HuH-7.5 (cell line): ENCODE measurements at regions not wholly inside any gene's neighbourhood (a gene's known extent, or its start where the extent isn't known, plus 50 kb on each side); places are given as distances from the start of the nearest gene placed in this dataset.

Source experiments
- DNase-seq: peaks from one replicate; pipeline ENCODE4 v3.0.0; 2011; ENCODE audit warnings: low spot score

DNA sequence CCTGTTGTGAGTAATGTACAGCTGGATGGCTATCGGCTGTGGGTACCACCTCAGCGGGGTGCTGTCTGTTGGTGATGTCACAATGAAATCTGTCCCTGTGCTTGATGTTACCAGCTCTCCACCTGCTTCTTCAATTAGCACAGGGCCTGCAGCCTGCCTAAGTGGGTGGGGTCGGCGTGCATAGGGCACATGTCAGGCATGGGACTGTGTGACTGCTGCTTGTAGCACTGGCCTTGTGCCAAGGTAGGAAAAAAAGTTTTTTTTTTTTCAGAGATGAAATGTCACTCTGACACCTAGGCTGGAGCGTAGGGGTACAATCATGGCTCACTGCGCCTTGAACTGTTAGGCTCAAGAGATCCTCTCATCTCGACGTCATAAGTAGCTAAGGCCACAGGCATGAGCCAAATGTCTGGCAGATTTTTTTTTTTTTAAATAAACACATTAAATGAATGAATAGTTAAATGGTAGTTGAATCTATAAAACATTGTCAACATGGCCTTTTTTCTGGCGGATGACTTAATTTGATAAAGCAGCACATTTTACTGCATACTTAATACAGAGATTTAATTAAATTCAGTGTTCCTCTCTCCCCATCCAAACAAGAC, 222.5 kb downstream of the NXNL2 start:
- no peak for DNase-seq

DNA sequence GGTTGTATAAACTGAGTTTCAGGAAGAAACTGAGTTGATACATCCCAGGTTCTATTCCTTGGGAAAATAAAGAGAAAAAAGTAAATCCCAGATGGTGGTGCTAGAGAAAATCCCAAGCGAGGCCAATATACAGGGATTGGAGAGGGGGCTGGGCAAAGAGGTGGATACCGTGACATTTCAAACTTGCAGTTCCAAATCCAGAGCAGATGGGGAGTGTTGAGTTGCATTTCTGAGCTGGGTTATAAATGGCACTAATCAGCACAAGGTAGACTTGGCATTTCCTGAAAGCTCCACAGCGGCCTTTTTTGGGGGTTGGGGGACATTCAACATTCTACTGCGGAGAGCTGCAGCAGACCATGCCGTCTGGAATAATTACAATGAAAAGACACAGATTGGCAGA, 224.4 kb downstream of the NXNL2 start:
- no peak for DNase-seq

DNA sequence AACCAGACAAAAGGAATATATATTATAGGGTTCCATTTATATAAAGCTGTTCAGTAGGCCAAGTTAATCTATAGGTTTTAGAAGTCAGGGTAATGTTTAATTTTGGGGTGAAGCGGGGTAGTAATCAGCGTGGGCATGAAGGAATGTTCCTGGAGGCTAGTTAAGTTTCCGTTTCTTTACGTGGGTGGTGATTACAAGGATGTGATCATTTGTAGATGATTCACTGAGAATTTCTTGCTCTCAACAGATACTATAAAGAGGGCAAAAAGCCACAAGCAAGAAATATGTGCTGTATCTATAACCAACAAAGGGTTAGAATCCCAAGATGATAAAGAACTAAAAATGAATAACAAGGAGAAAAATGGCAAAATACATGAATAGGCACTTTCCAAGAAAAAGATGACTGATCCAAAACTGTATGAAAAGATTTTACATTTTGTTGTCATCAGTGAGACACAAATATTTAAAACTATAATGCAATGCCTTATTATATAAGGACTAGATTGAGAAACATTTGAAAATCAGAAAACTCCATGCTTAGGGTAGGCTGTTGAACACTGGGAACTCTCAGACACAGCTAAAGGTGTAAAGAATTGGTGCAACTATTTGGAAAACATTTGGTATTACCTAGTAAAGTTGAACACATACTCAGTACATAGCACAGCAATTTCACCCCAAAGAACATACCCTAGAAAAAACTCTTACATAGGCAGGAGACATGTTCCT, 224.3 kb upstream of the S1PR3 start:
- no peak for DNase-seq

DNA sequence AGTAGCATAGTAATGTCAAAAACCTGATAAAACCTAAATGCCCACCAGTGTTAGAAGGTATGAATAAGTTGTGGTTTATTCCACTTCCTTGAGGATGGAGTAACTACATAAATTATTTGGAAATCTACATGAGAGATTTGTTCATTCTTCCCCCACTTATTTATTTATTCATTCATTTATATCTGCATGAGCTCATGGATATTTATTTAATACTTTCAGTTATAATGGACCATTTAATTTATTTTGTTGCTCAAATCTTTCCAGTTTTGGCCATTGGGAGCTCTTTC, 223.8 kb upstream of the S1PR3 start:
- DNase-seq: no peak

DNA sequence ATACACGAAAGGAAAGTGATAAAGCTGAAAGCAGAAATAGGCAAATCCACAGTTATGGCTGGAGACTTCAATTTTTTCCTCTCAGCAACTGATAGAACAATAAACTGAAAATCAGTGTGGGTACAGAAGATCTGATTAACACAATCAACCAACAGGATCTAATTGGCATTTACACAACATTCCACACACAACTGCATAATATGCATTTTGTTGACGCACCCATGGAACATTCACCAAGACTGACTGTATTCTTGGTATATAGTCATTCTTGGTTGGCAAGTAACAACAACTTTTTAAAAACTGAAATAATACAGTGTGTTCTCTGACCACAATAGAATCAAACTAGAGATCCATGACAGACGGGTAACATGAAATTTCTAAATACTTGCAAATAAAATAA, 218.7 kb upstream of the S1PR3 start:
- DNase-seq: no peak

DNA sequence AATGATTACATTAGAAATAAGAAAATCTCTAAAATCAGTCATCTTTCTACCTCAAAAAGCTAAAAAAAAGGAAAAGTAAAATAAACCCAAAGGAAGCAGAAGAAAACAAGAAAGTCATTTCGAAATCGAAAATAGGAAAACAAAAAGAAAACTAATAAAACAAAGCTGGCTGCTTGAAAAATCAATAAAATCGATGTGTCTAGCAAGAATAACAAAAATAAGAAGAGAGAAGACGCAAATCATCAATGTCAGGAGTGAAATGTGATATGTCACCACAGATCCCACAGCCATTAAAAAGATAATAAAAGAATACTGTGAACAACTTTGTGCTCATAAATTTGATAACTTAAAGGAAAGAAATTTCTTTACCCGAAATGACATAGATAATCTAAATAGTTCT, 218.1 kb upstream of the S1PR3 start:
- no peak for DNase-seq

DNA sequence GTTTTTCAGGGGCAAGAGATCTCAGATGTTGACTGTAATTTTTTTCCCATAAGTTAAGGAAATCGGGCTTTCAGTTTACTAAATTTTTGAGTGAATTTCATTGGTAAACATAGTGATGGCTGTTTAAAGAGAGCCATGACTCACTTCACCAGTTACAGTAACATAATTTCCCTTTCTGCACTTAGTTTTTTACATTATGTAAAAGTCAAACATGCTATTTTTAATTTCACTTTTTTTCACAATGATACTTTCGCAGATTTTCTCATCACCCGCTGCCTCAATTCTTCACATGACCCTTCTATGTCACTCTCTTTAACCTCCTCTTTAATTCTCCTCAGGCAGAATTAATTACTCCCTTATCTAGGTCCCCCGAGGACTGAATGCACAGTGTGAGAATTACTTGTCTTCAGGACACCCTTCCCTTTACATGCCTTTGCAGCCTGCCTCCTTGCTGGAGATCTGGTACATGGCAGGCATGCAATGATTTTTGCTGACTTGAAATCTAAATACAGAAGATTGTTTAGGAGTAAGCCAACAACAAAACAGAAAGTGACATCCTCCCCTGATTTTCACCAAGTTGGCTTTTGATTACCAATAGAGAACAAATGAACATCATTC, 217.5 kb upstream of the S1PR3 start:
- DNase-seq: no peak

DNA sequence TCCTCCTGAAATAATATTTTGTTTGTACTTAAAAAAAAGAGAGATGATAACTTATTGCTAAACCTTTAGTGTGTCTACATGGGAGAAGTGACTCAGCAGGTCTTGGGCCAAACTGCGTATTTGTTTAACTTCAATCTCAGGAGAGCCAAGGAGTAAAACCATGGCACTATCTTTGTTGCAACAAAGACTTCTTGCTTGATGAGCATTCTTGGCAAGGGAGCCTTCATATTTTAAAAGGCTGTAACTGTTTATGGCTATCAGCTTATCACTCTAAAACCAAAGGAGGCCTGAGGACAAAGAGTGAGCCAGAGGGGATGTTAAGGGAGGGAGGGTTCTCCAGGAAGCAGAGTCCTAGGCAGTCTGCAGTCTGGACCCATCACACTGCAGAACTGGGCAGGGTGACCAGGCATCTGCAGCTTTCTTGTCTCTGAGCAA, 216.2 kb upstream of the S1PR3 start:
- DNase-seq: no peak

DNA sequence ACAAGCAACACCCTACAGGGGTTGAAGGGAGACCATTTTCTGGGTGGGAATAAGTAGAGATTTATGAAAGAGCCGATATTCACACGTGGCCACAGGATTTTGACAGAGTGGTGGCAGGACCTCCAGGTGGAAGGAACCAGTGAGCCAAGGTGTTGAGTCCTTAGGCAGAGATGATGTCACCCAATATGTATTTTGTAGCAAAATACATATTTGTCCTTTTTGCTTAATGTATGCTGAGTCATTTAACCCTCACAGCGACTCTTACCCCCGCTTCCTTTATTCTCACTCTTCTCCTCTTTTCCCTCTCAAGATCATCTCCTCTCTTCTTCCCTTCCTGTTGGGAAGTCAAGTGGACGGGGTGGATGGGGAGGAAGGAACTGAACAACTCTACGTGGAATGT, 215.7 kb upstream of the S1PR3 start:
- DNase-seq: no peak

DNA sequence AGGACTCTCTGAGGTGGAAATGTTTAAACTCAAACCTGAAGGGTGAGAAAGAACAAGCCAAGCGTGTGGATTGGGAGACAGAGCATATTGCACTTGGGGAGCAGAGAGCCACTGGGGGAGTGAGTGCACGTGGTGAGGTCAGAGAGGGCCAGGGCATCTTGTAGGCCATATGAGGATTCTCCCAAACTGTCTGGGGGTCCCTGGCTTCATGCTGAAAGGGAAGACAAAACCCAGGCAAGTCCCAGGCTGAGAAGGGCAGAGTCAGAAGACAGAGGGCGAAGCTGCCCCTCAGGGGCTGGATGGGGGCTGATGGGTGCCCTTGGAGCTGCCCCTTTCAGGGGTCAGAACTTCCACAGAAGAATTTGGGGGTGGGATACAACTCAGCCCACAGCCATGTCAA, 215.3 kb upstream of the S1PR3 start:
- DNase-seq: no peak

DNA sequence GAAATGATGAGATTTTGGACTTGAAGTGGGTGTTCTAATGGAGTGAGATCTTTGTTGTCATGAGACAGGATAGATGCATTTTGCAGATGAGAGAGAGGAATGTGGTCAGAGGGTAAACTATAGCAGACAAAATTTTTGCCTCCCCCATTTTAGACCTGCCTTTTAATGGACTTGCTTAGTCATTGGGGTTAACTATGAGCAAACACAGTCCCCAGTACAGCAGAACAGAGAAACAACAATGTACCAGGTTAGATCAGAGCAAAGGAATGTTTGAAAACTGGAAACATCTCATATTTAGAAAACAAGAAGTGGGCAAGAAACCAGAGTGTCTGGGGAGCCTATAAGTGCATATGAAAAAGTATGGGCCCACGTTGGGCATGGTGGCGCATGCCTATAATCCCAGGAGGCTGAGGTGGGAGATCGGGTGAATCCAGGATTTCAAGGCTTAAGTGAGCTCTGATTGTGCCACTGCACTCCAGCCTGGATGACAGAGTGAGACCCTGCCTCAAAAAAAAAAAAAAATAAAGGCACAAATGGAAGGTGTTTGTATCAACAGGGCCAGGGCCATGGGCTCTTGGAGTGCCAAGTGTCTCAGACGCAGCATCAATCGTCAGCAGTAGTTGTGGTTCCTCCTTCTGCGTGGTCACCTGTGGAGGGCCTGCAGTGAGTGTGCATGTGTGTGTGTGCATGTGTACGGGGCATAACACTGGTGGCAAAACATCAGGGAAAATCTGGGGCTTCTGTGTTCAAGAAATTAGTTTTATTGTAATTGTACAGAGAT, 214.4 kb upstream of the S1PR3 start:
- no peak for DNase-seq

DNA sequence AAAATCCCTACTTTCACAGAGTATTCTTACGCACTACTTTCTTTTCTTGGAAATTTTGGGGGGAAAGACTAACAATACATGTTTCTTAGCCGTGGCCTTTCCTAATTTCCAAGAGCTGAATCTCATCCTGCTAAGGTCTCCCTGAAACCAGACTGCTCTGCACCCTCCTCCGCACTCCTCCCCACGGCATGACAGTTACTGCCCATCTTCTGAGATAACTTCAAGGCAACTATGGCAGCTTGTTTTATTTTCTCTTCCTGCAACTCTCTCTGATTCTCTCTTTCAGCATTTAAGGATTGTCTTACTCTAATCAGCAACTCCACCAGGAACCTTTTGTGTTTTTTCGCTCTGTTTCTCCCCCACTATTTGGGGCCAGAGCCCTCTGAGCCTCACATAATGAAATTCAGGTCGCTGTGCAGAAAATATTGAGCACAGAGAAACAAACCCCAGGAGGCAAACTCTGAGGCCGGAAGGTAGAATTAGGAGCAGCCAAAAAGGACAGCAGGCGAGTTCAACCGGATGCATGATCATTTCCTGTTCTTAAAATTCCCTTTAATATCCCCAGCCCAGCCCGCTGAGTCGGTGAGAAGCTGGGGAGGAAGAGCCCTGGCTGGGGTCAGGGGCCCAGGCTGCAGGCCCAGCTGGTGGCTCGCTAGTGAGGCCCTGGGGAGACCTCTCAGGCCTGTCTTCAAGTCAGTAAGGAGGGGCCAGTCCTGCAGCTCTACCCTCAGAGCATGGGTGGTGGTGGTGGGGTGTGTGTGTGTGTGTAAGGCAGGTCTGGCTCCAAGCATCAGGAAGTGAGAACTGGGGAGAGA, 213.6 kb upstream of the S1PR3 start:
- DNase-seq: no peak

DNA sequence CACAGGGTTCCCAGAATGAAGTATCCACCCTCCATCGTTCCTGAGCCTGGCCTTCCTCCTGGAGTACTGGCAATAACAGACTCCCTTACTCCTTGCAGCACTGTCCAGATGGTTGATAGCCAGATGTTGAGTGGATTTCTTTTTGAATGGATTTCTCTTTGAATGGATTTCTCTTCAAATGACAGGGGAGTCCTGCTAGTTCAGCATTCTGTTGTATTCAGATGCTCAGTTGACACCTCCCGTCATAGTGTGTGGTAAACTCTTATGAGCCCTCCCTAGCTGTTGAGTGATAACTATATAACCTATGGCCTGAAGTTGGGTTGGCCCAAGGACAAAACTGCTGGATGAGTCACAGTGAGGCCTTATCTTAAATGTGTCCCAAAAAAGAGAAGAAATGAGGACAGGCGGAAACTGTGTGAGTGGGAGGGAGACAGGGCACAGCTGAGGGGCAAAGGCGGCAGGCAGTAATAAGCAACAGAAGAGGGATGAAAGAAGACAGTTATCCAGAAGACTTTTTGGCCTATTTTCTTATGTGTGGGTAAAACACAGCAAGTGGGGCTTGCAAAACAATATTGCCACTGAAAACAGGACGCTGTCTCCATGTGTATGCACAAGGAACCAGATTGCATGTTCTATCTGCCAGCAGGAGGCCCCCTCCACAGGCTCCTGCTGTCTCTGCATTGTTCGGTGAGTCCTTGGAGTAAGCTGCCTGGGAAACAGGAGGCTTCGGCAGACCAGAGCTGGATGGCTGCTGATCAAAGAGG, 209.5 kb upstream of the S1PR3 start:
- no peak for DNase-seq

DNA sequence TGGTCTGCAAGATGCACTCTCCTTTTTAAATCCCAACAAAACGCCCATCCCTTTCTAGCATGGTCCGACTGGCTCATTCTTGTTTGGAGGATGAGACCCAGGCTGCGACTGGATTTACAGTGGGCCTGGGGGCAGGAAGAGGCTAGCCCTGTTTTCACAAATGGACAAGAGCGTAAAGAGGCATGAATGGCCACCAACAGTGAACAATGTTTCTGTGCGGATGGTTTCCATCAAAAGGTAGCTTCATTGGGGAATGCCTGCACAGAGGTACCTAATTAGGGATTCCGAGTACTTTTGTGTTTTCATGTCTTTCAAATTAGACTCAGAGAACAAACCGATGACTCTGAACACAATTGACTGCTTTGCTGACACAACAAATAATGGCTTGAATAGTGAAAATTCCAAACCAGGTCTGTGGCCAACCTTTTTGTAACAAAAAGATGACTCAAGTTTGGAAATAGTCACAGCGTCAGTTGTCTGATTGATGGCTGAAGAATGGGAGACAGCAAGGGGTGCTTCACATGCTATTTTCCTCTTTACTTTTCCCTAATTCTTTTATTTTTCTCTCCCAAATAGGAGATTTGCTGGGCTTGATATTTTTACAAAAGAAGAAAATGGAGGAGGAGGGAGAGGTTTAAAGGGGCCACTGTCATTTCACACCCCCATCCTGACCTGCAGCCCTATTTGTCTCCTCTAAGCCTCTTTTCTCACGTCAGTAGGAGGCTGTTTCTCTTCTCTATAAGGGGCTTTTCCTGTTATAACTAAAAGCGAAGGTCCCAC, 208.1 kb upstream of the S1PR3 start:
- no peak for DNase-seq

DNA sequence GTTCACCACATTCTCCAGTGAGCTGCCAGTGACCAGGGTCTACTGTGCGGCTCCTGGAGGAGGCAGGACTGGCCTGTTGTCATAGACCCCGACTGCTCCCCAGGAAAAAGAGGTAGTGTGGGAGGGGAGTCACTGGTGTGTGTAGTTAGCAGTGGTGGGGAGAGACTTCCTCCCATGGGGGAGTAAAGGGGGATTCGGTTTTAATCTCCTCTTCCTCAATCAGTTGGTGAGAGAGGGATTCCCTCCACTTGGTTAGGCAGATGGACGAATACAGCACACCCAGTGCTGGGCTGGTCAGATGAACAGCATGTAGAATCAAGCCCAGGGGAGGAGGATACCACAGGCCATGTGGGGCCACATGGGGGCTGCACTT, 207.6 kb upstream of the S1PR3 start:
- no peak for DNase-seq

DNA sequence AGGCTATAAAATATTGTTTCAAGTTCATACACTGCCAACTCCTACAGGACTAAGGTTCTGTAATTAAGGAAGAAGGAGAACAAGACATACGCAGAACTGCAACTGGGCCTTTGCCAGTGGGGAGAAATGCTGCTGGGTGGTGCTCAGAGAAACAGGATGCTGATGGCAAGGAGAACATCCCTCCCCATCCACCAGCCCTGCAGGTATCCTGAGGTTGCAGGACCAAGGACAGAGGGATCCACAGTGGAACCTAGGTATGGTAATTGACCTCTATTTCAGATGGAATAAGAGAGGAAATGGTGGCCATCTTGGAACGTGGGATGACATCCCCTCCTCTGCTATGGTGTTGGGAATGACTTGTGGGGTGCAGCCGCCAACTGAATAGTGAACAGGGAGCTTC, 206.3 kb upstream of the S1PR3 start:
- no peak for DNase-seq

DNA sequence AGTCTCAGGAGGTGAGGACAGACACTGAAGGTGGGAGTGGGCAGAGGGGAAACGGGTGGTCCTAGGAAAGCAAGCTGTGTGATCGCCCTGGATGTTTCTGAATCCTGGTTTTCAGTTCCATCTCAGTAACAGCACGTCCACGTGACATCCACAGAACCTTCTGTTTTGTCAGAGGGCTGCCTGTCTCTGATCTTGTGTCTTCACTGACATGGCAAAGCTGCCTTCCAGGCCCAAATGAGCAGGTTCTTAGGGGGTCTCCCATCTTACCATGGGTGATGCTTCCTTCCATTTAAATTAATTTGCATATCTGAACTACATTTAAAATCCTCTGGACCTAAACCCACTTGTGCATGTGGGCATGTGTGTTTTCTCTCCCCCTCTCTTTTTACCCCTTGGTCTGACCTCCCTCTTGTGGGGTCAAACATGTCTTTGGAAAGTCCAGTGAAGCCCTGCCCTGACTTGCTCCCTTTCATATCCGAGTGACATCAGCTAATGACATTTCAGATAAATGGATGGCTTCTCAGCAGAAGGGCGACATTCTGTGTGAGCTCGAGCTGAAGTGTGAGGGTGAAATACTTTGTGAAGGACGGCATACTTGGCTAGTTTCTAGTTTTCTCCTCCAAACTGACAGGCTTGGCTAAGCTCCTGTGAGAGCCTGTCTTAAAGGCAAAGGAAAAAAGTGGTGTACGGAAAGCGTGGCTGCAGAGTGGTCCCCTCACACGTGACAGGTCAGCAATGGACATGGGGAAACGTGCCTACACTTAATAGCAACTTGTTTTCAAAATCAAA, 204.8 kb upstream of the S1PR3 start:
- DNase-seq: no peak

DNA sequence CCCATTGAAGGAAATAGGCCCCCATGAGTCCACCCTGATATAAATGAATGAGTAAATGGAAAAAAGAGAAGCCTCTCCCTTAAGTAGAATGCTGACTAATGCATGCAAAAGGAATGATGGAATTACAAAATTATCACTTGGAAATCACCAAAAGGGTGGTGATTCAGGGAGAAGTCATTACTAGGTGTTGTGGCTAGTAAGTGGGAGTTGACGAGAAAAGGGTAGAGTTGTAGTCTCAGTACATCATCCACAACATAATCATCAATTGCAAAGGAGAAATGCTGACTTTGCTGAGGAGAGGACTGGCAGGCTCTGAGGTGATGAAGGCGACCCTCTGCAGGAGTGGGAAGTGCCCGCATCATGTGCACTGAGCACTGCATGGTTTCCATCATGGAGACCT, 201.5 kb upstream of the S1PR3 start:
- no peak for DNase-seq

DNA sequence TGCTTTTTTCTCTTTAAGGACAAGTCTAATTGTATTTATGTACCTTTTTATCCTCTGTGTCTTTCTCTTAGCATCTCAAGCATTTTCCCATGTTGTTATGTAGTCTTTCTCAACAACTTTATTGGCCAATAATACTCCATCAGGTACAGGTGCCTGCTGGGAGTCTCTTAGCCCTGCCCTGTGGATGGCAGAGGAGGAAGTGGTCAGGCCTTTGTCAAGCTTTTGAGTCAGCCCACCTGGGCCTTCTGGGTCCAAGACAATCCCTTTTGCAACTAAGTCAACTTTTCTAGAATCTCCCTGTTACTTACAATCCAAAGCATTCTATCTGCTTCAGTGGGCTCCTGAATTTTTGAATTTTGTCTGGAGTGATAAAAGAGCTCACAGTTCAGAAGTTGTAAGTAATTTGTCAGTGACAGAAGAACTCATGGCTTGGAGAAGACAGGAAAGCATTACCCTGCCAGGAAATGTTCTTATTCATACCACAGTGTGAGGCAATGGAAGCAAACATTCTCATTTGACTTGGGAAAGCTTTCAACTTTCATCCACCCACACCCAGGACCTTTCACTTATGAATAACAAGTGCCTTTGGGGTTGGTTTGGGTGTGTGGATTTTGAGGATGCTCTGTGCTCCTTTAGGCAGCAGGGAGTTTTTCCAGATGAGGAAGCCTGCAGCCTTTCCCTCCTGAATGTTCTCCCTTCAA, 200.0 kb upstream of the S1PR3 start:
- no peak for DNase-seq
